CD4-positive, alpha-beta memory T cell (primary cell): ENCODE measurements at regions not wholly inside any gene's neighbourhood (a gene's known extent, or its start where the extent isn't known, plus 50 kb on each side); places are given as distances from the start of the nearest gene placed in this dataset.
A peak's percentile ranks its signal among the peaks of the same experiment; 100 is the strongest.
"Not testable (repeated sequence)": the region's sequence is repeated elsewhere in the genome, so short reads cannot be mapped to it uniquely, and the experiment has no call there.

ENCODE experiments used
- CTCF ChIA-PET: fragments of 350-600 bp; sonication (Branson Sonifier 250); formaldehyde crosslinking; loops from one replicate; lab custom pipeline; 2021; ENCODE audit warnings: inconsistent platforms; ENCODE audit not compliant: partially characterized antibody; lab: Charles Lee
- POLR2A ChIA-PET: fragments of 350-600 bp; sonication (Branson Sonifier 250); formaldehyde crosslinking; loops from one replicate; lab custom pipeline; 2021; ENCODE audit not compliant: partially characterized antibody; lab: Charles Lee
- DNase-seq, 5 donors: peaks; one replicate each; pipeline versions ENCODE4 v3.0.0 to v3.0.0-alpha.2; 2020 to 2022; ENCODE audit warnings: mixed read lengths in 1 of 5
- H3K27ac ChIP-seq: one replicate; pipeline ENCODE4 v1.7.0; 2013; ENCODE audit warnings: low read depth, low read length
- H3K27me3 ChIP-seq: 2 replicates; pipeline ENCODE4 v1.7.0; 2013; ENCODE audit warnings: mild to moderate bottlenecking, low read length, moderate library complexity; ENCODE audit not compliant: insufficient read depth
- H3K36me3 ChIP-seq: 2 replicates; pipeline ENCODE4 v1.7.0; 2013; ENCODE audit warnings: mild to moderate bottlenecking, low read length, moderate library complexity; ENCODE audit not compliant: insufficient read depth
- H3K4me1 ChIP-seq: 2 replicates; pipeline ENCODE4 v1.7.0; 2013; ENCODE audit warnings: mild to moderate bottlenecking, low read length, moderate library complexity; ENCODE audit not compliant: insufficient read depth
- H3K4me3 ChIP-seq, 2 donors: one replicate each; pipeline ENCODE4 v1.7.0; 2013; ENCODE audit warnings: low read length in 2 of 2, mild to moderate bottlenecking in 1 of 2
- H3K9me3 ChIP-seq, 2 donors: one replicate each; pipeline ENCODE4 v1.7.0; 2013; ENCODE audit warnings: low read length in 2 of 2, control low read depth in 1 of 2; ENCODE audit not compliant: control insufficient read depth in 1 of 2
- H3K27ac Mint-ChIP-seq, 7 donors: one replicate each; pipeline ENCODE4 v1.8.0; 2020 to 2021; ENCODE audit warnings: mixed read lengths in 7 of 7, mild to moderate bottlenecking in 6 of 7, inconsistent platforms in 3 of 7, moderate library complexity in 3 of 7
- H3K27me3 Mint-ChIP-seq, 2 donors: one replicate each; pipeline ENCODE4 v1.8.0; 2020 to 2021; ENCODE audit warnings: mixed read lengths in 2 of 2
- H3K36me3 Mint-ChIP-seq, 2 donors: one replicate each; pipeline ENCODE4 v1.8.0; 2020 to 2021; ENCODE audit warnings: mixed read lengths in 2 of 2, inconsistent platforms in 1 of 2, mild to moderate bottlenecking in 1 of 2
- H3K4me1 Mint-ChIP-seq, 4 donors: one replicate each; pipeline ENCODE4 v1.8.0; 2020 to 2021; ENCODE audit warnings: mixed read lengths in 4 of 4, mild to moderate bottlenecking in 1 of 4
- H3K4me3 Mint-ChIP-seq, 8 donors: one replicate each; pipeline ENCODE4 v1.8.0; 2020 to 2021; ENCODE audit warnings: mixed read lengths in 8 of 8, mild to moderate bottlenecking in 7 of 8, moderate library complexity in 6 of 8, inconsistent platforms in 3 of 8
- H3K9me3 Mint-ChIP-seq, 8 donors: one replicate each; pipeline ENCODE4 v1.8.0; 2020 to 2021; ENCODE audit warnings: mixed read lengths in 8 of 8, mild to moderate bottlenecking in 5 of 8, inconsistent platforms in 3 of 8, moderate library complexity in 1 of 8
- intact Hi-C: fragments of 100-400 bp; cut with micrococcal nuclease; formaldehyde crosslinking; loops from one replicate; pipeline ENCODE4 v1.15.1; 2023

DNA sequence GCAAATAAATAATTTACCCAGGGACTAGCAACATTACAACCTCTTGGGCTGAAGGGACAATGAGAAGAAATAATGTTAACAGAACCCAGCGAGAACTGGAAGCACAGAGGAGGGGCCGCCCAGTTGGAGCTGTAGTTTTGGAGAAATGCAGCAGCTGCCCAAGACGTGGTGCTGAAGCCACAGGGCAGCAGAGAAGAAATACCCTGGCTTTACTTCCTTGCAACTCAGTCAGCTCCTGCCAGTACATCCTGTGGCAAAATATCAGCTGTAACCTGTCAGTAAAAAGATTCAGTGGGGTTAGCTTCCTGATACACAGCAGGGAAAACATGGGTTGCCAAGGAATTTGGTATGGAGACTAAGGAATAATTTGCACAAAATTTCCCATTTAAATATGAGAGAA is 283.6 kb upstream of the USP25 start:
- H3K9me3 ChIP-seq = no peaks in the 10 kb centered on the region
- Mint-ChIP-seq H3K27me3 (no peaks in the 10 kb centered on the region), H3K4me3 (no peak overlapping the region), H3K9me3 (peaks cover 0 to 14% (median 6%) of the 10 kb centered on the region in 8 donors), H3K4me1 (no peaks in the 10 kb centered on the region), H3K27ac (no peak overlapping the region), H3K36me3 (no peaks in the 10 kb centered on the region)
- POLR2A ChIA-PET = no interaction called here
- no peaks in the 10 kb centered on the region for H3K4me1 ChIP-seq
- no peaks in the 10 kb centered on the region for H3K36me3 ChIP-seq
- CTCF ChIA-PET = no interaction called here
- H3K27ac ChIP-seq = no peak overlapping the region
- intact Hi-C loops = no loop called here
- H3K4me3 ChIP-seq = no peak overlapping the region
- no peak for DNase-seq
- no peaks in the 10 kb centered on the region for H3K27me3 ChIP-seq

DNA sequence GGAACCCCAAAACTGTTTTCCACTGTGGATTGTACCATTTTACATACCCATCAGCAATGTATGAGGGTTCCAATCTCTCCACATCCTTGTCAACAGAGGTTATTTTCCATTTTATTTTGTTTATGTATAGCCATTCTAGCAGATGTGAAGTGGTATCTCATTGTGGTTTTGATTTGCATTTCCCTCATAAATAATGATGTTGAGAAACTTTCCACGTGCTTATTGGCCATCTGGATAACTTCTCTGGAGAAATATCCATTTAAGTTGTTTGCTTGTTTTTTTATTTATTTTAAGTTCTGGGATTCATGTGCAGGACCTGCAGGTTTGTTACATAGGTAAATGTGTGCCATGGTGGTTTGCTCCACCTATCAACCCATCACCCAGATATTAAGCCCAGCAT is 280.2 kb upstream of the USP25 start:
- Histone ChIP-seq H3K27ac (no peak overlapping the region), H3K4me3 (no peak overlapping the region), H3K4me1 (no peaks in the 10 kb centered on the region), H3K27me3 (no peaks in the 10 kb centered on the region), H3K36me3 (no peaks in the 10 kb centered on the region), H3K9me3 (no peaks in the 10 kb centered on the region)
- ChIA-PET CTCF (no interaction called here), POLR2A (no interaction called here)
- no peak for DNase-seq
- Mint-ChIP-seq H3K27ac (no peak overlapping the region), H3K9me3 (peaks cover 0 to 14% (median 6%) of the 10 kb centered on the region in 8 donors), H3K4me3 (no peak overlapping the region), H3K36me3 (no peaks in the 10 kb centered on the region), H3K4me1 (no peaks in the 10 kb centered on the region), H3K27me3 (no peaks in the 10 kb centered on the region)
- intact Hi-C loops = no loop called here

DNA sequence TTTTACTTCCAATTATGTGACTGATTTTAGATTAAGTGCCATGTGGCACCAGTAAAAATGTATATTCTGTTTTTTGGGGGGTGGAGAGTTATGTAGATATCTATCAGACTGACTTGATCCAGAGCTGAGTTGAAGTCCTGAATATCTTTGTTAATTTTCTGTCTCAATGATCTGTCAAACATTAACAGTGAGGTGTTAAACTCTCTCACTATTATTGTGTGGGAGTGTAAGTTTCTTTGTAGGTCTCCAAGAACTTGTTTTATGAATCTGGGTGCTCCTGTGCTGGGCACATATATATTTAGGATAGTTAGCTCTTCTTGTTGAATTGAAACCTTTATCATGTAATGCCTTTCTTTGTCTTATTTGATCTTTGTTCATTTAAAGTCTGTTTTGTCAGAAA is 276.5 kb upstream of the USP25 start:
- H3K4me3 Mint-ChIP-seq = no peak overlapping the region
- H3K36me3 ChIP-seq = no peaks in the 10 kb centered on the region
- intact Hi-C loops = no loop called here

DNA sequence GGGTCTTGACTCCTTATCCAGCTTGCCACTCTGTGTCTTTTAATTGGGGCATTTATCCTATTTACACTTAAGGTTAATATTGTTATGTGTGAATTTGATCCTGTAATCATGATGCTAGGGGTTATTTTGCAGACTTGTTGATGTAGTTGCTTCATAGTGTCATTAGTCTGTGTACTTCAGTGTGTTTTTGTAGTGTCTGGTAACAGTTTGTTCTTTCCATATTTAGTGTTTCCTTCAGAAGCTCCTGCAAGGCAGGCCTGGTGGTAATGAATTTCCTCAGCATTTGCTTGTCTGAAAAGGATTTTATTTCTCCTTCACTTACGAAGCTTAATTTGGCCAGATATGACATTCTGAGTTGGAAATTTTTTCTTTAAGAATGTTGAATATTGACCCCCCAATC is 276.0 kb upstream of the USP25 start:
- H3K4me3 Mint-ChIP-seq, H3K27ac Mint-ChIP-seq, H3K27me3 ChIP-seq, H3K27ac ChIP-seq, H3K4me1 Mint-ChIP-seq, H3K36me3 Mint-ChIP-seq, H3K36me3 ChIP-seq, H3K27me3 Mint-ChIP-seq, H3K4me3 ChIP-seq, DNase-seq, H3K9me3 Mint-ChIP-seq, POLR2A ChIA-PET, H3K4me1 ChIP-seq, H3K9me3 ChIP-seq, CTCF ChIA-PET, intact Hi-C loops: not testable (repeated sequence)

More for the DNA sequence above, 276.5 kb upstream of the USP25 start:
- Mint-ChIP-seq H3K9me3 (peaks cover 0 to 14% (median 5%) of the 10 kb centered on the region in 8 donors), H3K36me3 (no peaks in the 10 kb centered on the region), H3K4me1 (no peaks in the 10 kb centered on the region), H3K27me3 (no peaks in the 10 kb centered on the region), H3K27ac (no peak overlapping the region)
- Histone ChIP-seq H3K4me3 (no peak overlapping the region), H3K27ac (no peak overlapping the region), H3K4me1 (no peaks in the 10 kb centered on the region), H3K27me3 (no peaks in the 10 kb centered on the region), H3K9me3 (no peaks in the 10 kb centered on the region)
- POLR2A ChIA-PET = no interaction called here
- DNase-seq = no peak
- CTCF ChIA-PET = no interaction called here

DNA sequence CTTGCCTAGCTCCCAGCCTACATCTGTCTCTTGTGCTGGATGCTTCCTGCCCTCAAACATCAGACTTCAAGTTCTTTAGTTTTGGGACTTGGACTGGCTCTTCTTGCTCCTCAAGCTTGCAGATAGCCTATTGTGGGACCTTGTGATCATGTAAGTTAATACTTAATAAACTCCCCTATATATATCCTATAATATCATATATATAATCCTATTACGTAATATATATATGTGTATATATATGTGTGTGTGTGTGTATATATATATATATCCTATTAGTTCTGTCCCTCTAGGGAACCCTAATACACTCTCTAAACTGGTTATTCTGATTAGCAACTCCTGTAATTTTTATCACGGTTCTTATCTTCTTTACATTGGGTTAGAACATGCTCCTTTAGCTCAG is 274.9 kb upstream of the USP25 start:
- DNase-seq, H3K27me3 Mint-ChIP-seq, H3K27ac ChIP-seq, H3K4me3 Mint-ChIP-seq, POLR2A ChIA-PET, H3K4me1 Mint-ChIP-seq, H3K36me3 Mint-ChIP-seq, H3K4me1 ChIP-seq, H3K36me3 ChIP-seq, H3K27ac Mint-ChIP-seq, H3K9me3 ChIP-seq, H3K27me3 ChIP-seq, H3K9me3 Mint-ChIP-seq, intact Hi-C loops, H3K4me3 ChIP-seq: not testable (repeated sequence)
- CTCF ChIA-PET = interaction anchor here (0.7 to 1.8 kb wide), 2 partner anchors 28 to 98 kb away, joined by 3 to 5 read pairs; no protein-coding TSS in a partner anchor

DNA sequence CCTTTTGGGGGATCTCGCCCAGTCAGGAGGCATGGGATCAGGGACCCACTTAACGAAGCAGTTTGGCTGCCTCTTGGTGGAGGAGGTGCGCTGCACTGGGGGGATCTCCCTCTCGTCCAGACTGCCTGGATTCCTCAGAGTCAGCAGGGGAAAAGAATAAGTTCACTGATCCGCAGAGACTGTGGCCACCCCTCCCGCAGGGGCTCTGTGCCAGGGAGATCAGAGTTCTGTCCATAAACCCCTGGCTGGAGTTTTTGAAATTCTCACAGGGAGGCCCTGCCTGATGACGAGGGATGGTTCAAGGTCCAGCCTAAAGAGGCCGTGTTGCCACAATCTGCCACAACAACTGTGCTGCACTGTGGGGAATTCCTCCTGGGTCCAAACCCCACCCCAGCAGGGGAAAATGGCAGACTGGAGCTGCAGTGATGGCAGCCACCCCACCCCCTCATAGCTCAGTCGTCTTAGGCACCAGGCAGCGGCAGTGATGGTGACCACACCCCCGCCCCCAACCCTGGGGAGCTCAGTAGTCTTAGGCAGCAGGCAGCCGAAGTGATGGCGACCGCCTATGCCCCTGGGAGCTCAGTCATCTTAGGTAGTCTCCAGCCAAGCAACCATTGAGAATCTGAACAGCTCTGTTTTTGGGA is 273.8 kb upstream of the USP25 start:
- H3K4me3 Mint-ChIP-seq = no peak overlapping the region

DNA sequence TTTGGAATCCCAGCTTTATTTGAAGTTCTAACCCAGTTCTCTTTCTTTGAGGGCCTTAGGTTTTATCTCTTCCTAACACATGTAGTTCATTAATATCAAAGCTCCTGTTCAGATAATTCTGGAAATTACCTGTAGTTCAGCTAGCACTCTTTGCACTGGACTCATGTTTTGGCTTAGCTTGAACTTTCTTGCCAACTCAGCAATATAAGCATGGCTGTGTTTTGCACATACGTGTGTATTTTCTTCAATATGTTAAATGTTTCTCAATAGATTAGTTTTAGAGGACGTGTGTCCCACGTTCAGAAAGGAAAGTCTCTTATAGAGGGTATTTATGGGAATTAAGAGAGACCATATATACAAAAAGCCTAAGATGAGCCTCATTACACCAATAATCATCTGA is 271.8 kb upstream of the USP25 start:
- H3K27me3 ChIP-seq = no peaks in the 10 kb centered on the region
- Mint-ChIP-seq H3K27ac (no peak overlapping the region), H3K9me3 (no peaks in the 10 kb centered on the region), H3K36me3 (no peaks in the 10 kb centered on the region), H3K4me1 (no peaks in the 10 kb centered on the region), H3K27me3 (peaks cover 2 to 4% of the 10 kb centered on the region in 2 donors), H3K4me3 (no peak overlapping the region)
- no peaks in the 10 kb centered on the region for H3K36me3 ChIP-seq
- no peak overlapping the region for H3K4me3 ChIP-seq
- POLR2A ChIA-PET = no interaction called here
- H3K4me1 ChIP-seq = no peaks in the 10 kb centered on the region
- intact Hi-C loops = no loop called here
- no peaks in the 10 kb centered on the region for H3K9me3 ChIP-seq
- DNase-seq = no peak
- no peak overlapping the region for H3K27ac ChIP-seq
- CTCF ChIA-PET = no interaction called here

More for the DNA sequence above, 273.8 kb upstream of the USP25 start:
- Mint-ChIP-seq H3K27me3 (peaks cover 0 to 2% of the 10 kb centered on the region in 2 donors), H3K4me1 (no peaks in the 10 kb centered on the region), H3K9me3 (peaks cover 0 to 2% (median 0%) of the 10 kb centered on the region in 8 donors), H3K36me3 (no peaks in the 10 kb centered on the region), H3K27ac (no peak overlapping the region)
- intact Hi-C loops = no loop called here
- ChIA-PET CTCF (interaction anchor here (1.8 kb wide), 1 partner anchor 97 kb away, joined by 5 read pairs; no protein-coding TSS in a partner anchor), POLR2A (no interaction called here)
- H3K36me3 ChIP-seq = no peaks in the 10 kb centered on the region
- H3K27ac ChIP-seq = no peak overlapping the region
- H3K4me3 ChIP-seq = no peak overlapping the region
- no peaks in the 10 kb centered on the region for H3K27me3 ChIP-seq
- H3K4me1 ChIP-seq = no peaks in the 10 kb centered on the region
- peak in 1 of 5 donors; percentile 31 for DNase-seq
- no peaks in the 10 kb centered on the region for H3K9me3 ChIP-seq
